Erythroblast (primary cell): ENCODE measurements at regions not wholly inside any gene's neighbourhood (a gene's known extent, or its start where the extent isn't known, plus 50 kb on each side); places are given as distances from the start of the nearest gene placed in this dataset.

Experiments used
- GATA1 ChIP-seq: IDR thresholded peaks from 2 replicates; pipeline ENCODE4 v1.6.1; 2011; ENCODE audit warnings: low read depth, mild to moderate bottlenecking, control low read depth, low read length, moderate library complexity
- POLR2A ChIP-seq: IDR thresholded peaks from 2 replicates; pipeline ENCODE4 v1.6.1; 2011; ENCODE audit warnings: mild to moderate bottlenecking, low read length

DNA sequence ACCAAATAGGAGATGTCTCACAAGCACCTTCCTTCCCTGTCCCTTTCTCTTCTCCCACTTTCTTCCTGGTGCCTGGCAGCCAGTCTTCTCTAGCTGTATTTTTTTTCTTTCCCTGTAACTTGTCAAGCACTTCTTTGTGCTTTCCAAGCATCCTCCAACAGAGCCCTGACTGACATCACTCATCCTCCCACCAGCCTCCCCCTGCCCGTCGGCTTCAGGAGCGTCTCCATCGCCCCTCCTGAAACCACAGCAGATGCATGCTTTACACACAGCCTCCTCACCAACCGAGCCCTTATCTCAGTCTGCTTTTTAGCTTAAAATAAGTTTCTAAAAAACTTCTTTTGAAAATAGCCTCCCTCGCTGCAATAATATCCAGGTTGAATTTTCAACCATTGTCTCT, 268.7 kb upstream of the CDH5 start:
- TF ChIP-seq POLR2A (no peak), GATA1 (no peak)
